ENCODE measurements at regions not wholly inside any gene's neighbourhood (a gene's known extent, or its start where the extent isn't known, plus 50 kb on each side); places are given as distances from the start of the nearest gene placed in this dataset.

GRCh38 chr4:107472265-107472948 is 247.6 kb downstream of the PAPSS1 start:
- Histone ChIP-seq H2BK5ac (ENCODE audit: low read depth, low read length, poor library complexity) (no peak overlapping the region), H2AK5ac (ENCODE audit: low read length) (no peak overlapping the region), H3K18ac (ENCODE audit: low read length) (no peak overlapping the region), H3K9ac (ENCODE audit: low read length) (no peak overlapping the region), H2BK120ac (ENCODE audit: insufficient read depth, low read length, poor library complexity) (no peak overlapping the region), H3K23ac (ENCODE audit: low read length) (no peak overlapping the region), H3K27me3 (ENCODE audit: insufficient read depth, low read length) (no peaks in the 10 kb centered on the region), H3K4ac (ENCODE audit: low read depth, low read length) (no peak overlapping the region), H4K91ac (ENCODE audit: low read depth, low read length) (no peak overlapping the region), H3K79me1 (ENCODE audit: low read length) (no peaks in the 10 kb centered on the region), H2BK12ac (ENCODE audit: low read length) (no peak overlapping the region), H4K8ac (ENCODE audit: low read depth, low read length) (no peak overlapping the region), H3K4me1 (ENCODE audit: control insufficient read depth in 1 of 2, insufficient read depth in 2 of 2, low read length in 2 of 2) (no peaks in the 10 kb centered on the region), H3K36me3 (ENCODE audit: control insufficient read depth in 1 of 2, insufficient read depth in 2 of 2, low read length in 2 of 2) (no peaks in the 10 kb centered on the region), H3K4me2 (ENCODE audit: low read length) (no peak overlapping the region), H3K27ac (ENCODE audit: low read depth, low read length) (no peak overlapping the region), H2AFZ (ENCODE audit: insufficient read depth, low read length, poor library complexity) (no peak overlapping the region), H4K12ac (ENCODE audit: low read depth, low read length) (no peak overlapping the region), H3K14ac (ENCODE audit: low read length) (no peak overlapping the region), H3K79me2 (ENCODE audit: control insufficient read depth, insufficient read depth, low read length, poor library complexity) (no peaks in the 10 kb centered on the region), H3K9me3 (ENCODE audit: insufficient read depth, low read depth, low read length) (no peaks in the 10 kb centered on the region), H3K4me3 (ENCODE audit: low read depth, low read length) (no peak overlapping the region)
- no CpG with 5 or more reads among the region's 1 CpG for WGBS (ENCODE audit: extremely low coverage, insufficient coverage, insufficient read length)
- DNase-seq, result no peak

GRCh38 chr4:107470173-107470572 is 249.9 kb downstream of the PAPSS1 start:
- Histone ChIP-seq H2BK5ac (ENCODE audit: low read depth, low read length, poor library complexity) (no peak overlapping the region), H2BK12ac (ENCODE audit: low read length) (no peak overlapping the region), H4K12ac (ENCODE audit: low read depth, low read length) (no peak overlapping the region), H3K4ac (ENCODE audit: low read depth, low read length) (no peak overlapping the region), H3K9ac (ENCODE audit: low read length) (no peak overlapping the region), H3K14ac (ENCODE audit: low read length) (no peak overlapping the region), H2BK120ac (ENCODE audit: insufficient read depth, low read length, poor library complexity) (no peak overlapping the region), H3K4me1 (ENCODE audit: control insufficient read depth in 1 of 2, insufficient read depth in 2 of 2, low read length in 2 of 2) (no peaks in the 10 kb centered on the region), H2AK5ac (ENCODE audit: low read length) (no peak overlapping the region), H3K79me2 (ENCODE audit: control insufficient read depth, insufficient read depth, low read length, poor library complexity) (no peaks in the 10 kb centered on the region), H3K18ac (ENCODE audit: low read length) (no peak overlapping the region), H4K8ac (ENCODE audit: low read depth, low read length) (no peak overlapping the region), H4K91ac (ENCODE audit: low read depth, low read length) (no peak overlapping the region), H3K9me3 (ENCODE audit: insufficient read depth, low read depth, low read length) (no peaks in the 10 kb centered on the region), H3K36me3 (ENCODE audit: control insufficient read depth in 1 of 2, insufficient read depth in 2 of 2, low read length in 2 of 2) (no peaks in the 10 kb centered on the region), H3K4me2 (ENCODE audit: low read length) (no peak overlapping the region), H3K27ac (ENCODE audit: low read depth, low read length) (no peak overlapping the region), H3K79me1 (ENCODE audit: low read length) (no peaks in the 10 kb centered on the region), H3K4me3 (ENCODE audit: low read depth, low read length) (no peak overlapping the region), H2AFZ (ENCODE audit: insufficient read depth, low read length, poor library complexity) (no peak overlapping the region), H3K23ac (ENCODE audit: low read length) (no peak overlapping the region), H3K27me3 (ENCODE audit: insufficient read depth, low read length) (no peaks in the 10 kb centered on the region)
- no peak for DNase-seq
- WGBS (ENCODE audit: extremely low coverage, insufficient coverage, insufficient read length), result no CpG with 5 or more reads among the region's 3 CpGs

GRCh38 chr4:107468812-107469211 is 251.2 kb downstream of the PAPSS1 start:
- Histone ChIP-seq H4K91ac (ENCODE audit: low read depth, low read length) (no peak overlapping the region), H3K27ac (ENCODE audit: low read depth, low read length) (no peak overlapping the region), H3K18ac (ENCODE audit: low read length) (no peak overlapping the region), H3K4me1 (ENCODE audit: control insufficient read depth in 1 of 2, insufficient read depth in 2 of 2, low read length in 2 of 2) (no peaks in the 10 kb centered on the region), H4K12ac (ENCODE audit: low read depth, low read length) (no peak overlapping the region), H2AK5ac (ENCODE audit: low read length) (no peak overlapping the region), H2AFZ (ENCODE audit: insufficient read depth, low read length, poor library complexity) (no peak overlapping the region), H3K79me2 (ENCODE audit: control insufficient read depth, insufficient read depth, low read length, poor library complexity) (no peaks in the 10 kb centered on the region), H3K36me3 (ENCODE audit: control insufficient read depth in 1 of 2, insufficient read depth in 2 of 2, low read length in 2 of 2) (no peaks in the 10 kb centered on the region), H2BK120ac (ENCODE audit: insufficient read depth, low read length, poor library complexity) (no peak overlapping the region), H2BK12ac (ENCODE audit: low read length) (no peak overlapping the region), H3K4me3 (ENCODE audit: low read depth, low read length) (no peak overlapping the region), H3K27me3 (ENCODE audit: insufficient read depth, low read length) (no peaks in the 10 kb centered on the region), H4K8ac (ENCODE audit: low read depth, low read length) (no peak overlapping the region), H3K9ac (ENCODE audit: low read length) (no peak overlapping the region), H3K4me2 (ENCODE audit: low read length) (no peak overlapping the region), H3K4ac (ENCODE audit: low read depth, low read length) (no peak overlapping the region), H3K23ac (ENCODE audit: low read length) (no peak overlapping the region), H3K9me3 (ENCODE audit: insufficient read depth, low read depth, low read length) (no peaks in the 10 kb centered on the region), H3K14ac (ENCODE audit: low read length) (no peak overlapping the region), H3K79me1 (ENCODE audit: low read length) (no peaks in the 10 kb centered on the region), H2BK5ac (ENCODE audit: low read depth, low read length, poor library complexity) (no peak overlapping the region)
- WGBS (ENCODE audit: extremely low coverage, insufficient coverage, insufficient read length), result no CpG with 5 or more reads among the region's 3 CpGs
- DNase-seq, result no peak

- no peak overlapping the region for H3K9ac ChIP-seq (ENCODE audit: low read length)
- H3K27ac ChIP-seq (ENCODE audit: low read depth, low read length), result no peak overlapping the region
- H3K79me2 ChIP-seq (ENCODE audit: control insufficient read depth, insufficient read depth, low read length, poor library complexity), result no peaks in the 10 kb centered on the region
- H3K4me1 ChIP-seq (ENCODE audit: control insufficient read depth in 1 of 2, insufficient read depth in 2 of 2, low read length in 2 of 2), result no peaks in the 10 kb centered on the region
- no peaks in the 10 kb centered on the region for H3K79me1 ChIP-seq (ENCODE audit: low read length)
- no peaks in the 10 kb centered on the region for H3K9me3 ChIP-seq (ENCODE audit: insufficient read depth, low read depth, low read length)
- no peak overlapping the region for H4K8ac ChIP-seq (ENCODE audit: low read depth, low read length)
- no peak overlapping the region for H4K91ac ChIP-seq (ENCODE audit: low read depth, low read length)
- no peak overlapping the region for H3K4ac ChIP-seq (ENCODE audit: low read depth, low read length)
- H3K36me3 ChIP-seq (ENCODE audit: control insufficient read depth in 1 of 2, insufficient read depth in 2 of 2, low read length in 2 of 2), result no peaks in the 10 kb centered on the region
- no peak overlapping the region for H3K23ac ChIP-seq (ENCODE audit: low read length)
- H2AFZ ChIP-seq (ENCODE audit: insufficient read depth, low read length, poor library complexity), result no peak overlapping the region
- DNase-seq, result no peak
- no peak overlapping the region for H2AK5ac ChIP-seq (ENCODE audit: low read length)
- no peaks in the 10 kb centered on the region for H3K27me3 ChIP-seq (ENCODE audit: insufficient read depth, low read length)
- H2BK5ac ChIP-seq (ENCODE audit: low read depth, low read length, poor library complexity), result no peak overlapping the region
- no peak overlapping the region for H3K4me3 ChIP-seq (ENCODE audit: low read depth, low read length)
- H2BK12ac ChIP-seq (ENCODE audit: low read length), result no peak overlapping the region
- no peak overlapping the region for H3K18ac ChIP-seq (ENCODE audit: low read length)
- no peak overlapping the region for H3K4me2 ChIP-seq (ENCODE audit: low read length)
- H3K14ac ChIP-seq (ENCODE audit: low read length), result no peak overlapping the region
- no CpG with 5 or more reads among the region's 1 CpG for WGBS (ENCODE audit: extremely low coverage, insufficient coverage, insufficient read length)
- H4K12ac ChIP-seq (ENCODE audit: low read depth, low read length), result no peak overlapping the region
- H2BK120ac ChIP-seq (ENCODE audit: insufficient read depth, low read length, poor library complexity), result no peak overlapping the region
These were observed 251.9 kb downstream of the PAPSS1 start for GRCh38 chr4:107468156-107468555.
